ENCODE measurements at regions not wholly inside any gene's neighbourhood (a gene's known extent, or its start where the extent isn't known, plus 50 kb on each side); places are given as distances from the start of the nearest gene placed in this dataset.

GRCh38 chr13:86878781-86879180 lies 792.4 kb upstream of the SLITRK5 start:
- H3K4me3 ChIP-seq (ENCODE audit: low read depth, low read length): no peak overlapping the region
- no peak for TF ChIP-seq CTCF (IDR thresholded peaks at IDR 0.05; ENCODE audit: borderline replicate concordance, insufficient read depth, low read depth, low read length)

- no peak for TF ChIP-seq CTCF (IDR thresholded peaks at IDR 0.05; ENCODE audit: borderline replicate concordance, insufficient read depth, low read depth, low read length)
- H3K4me3 ChIP-seq (ENCODE audit: low read depth, low read length): no peak overlapping the region
These were observed 789.8 kb upstream of the SLITRK5 start for GRCh38 chr13:86881390-86881789.

GRCh38 chr13:86882107-86882506 lies 789.1 kb upstream of the SLITRK5 start:
- no peak for TF ChIP-seq CTCF (IDR thresholded peaks at IDR 0.05; ENCODE audit: borderline replicate concordance, insufficient read depth, low read depth, low read length)
- H3K4me3 ChIP-seq (ENCODE audit: low read depth, low read length): no peak overlapping the region

GRCh38 chr13:86882835-86883234 lies 788.3 kb upstream of the SLITRK5 start:
- no peak overlapping the region for H3K4me3 ChIP-seq (ENCODE audit: low read depth, low read length)
- TF ChIP-seq CTCF (IDR thresholded peaks at IDR 0.05; ENCODE audit: borderline replicate concordance, insufficient read depth, low read depth, low read length): no peak

GRCh38 chr13:86892330-86892729 lies 778.8 kb upstream of the SLITRK5 start:
- no peak for TF ChIP-seq CTCF (IDR thresholded peaks at IDR 0.05; ENCODE audit: borderline replicate concordance, insufficient read depth, low read depth, low read length)
- H3K4me3 ChIP-seq (ENCODE audit: low read depth, low read length): no peak overlapping the region

GRCh38 chr13:86900906-86901305 lies 770.3 kb upstream of the SLITRK5 start:
- TF ChIP-seq CTCF (IDR thresholded peaks at IDR 0.05; ENCODE audit: borderline replicate concordance, insufficient read depth, low read depth, low read length): no peak
- H3K4me3 ChIP-seq (ENCODE audit: low read depth, low read length): no peak overlapping the region

- H3K4me3 ChIP-seq (ENCODE audit: low read depth, low read length): no peak overlapping the region
- TF ChIP-seq CTCF (IDR thresholded peaks at IDR 0.05; ENCODE audit: borderline replicate concordance, insufficient read depth, low read depth, low read length): no peak
These were observed 764.9 kb upstream of the SLITRK5 start for GRCh38 chr13:86906127-86906874.
